GM18951 (cell line): ENCODE measurements at regions not wholly inside any gene's neighbourhood (a gene's known extent, or its start where the extent isn't known, plus 50 kb on each side); places are given as distances from the start of the nearest gene placed in this dataset.

ENCODE experiments used
- POLR2A ChIP-seq: IDR thresholded peaks from 4 replicates; pipeline ENCODE4 v1.6.1; 2011; ENCODE audit warnings: mild to moderate bottlenecking; ENCODE audit not compliant: insufficient read length, insufficient read depth; ENCODE audit errors: extremely low read depth
- in situ Hi-C: fragments of 300-500 bp; cut with MboI; formaldehyde crosslinking; loops from one replicate; pipeline ENCODE4 v1.12.0; 2022; ENCODE audit warnings: low sequenced_read_pairs, mixed read lengths, inconsistent platforms; ENCODE audit not compliant: unreplicated experiment

GRCh38 chr20:10940941-10941340 lies 267.1 kb upstream of the JAG1 start:
- in situ Hi-C loops = no loop called here

DNA sequence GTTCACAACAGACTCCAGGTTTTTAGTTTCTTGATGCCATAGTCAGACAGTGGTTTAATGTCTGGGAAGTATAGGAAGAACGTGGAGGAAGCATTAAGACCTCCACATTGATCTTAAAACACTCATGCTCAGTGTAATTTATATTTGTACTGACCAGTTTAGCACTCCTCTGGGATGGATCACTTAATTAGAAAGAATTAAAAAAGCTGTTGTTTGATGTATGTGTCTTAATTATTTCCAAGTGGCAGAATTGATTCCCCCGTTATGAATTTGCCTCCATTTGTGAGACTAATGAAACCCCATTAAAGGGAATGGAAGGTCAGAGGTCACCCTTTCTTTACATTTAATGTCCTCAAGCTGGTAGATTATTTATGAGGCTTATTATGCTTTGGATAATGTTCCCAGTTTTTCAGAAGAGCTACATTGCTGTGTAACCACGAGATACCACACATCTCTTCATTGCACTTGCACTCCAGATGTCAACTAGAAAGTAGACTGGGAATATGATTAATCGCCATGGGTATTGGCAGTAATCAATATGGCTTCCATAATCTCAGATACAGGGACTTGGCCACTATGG lies 270.0 kb upstream of the JAG1 start:
- in situ Hi-C loops = no loop called here
- TF ChIP-seq POLR2A = no peak

More at GRCh38 chr20:10940941-10941340, 267.1 kb upstream of the JAG1 start:
- no peak for TF ChIP-seq POLR2A

DNA sequence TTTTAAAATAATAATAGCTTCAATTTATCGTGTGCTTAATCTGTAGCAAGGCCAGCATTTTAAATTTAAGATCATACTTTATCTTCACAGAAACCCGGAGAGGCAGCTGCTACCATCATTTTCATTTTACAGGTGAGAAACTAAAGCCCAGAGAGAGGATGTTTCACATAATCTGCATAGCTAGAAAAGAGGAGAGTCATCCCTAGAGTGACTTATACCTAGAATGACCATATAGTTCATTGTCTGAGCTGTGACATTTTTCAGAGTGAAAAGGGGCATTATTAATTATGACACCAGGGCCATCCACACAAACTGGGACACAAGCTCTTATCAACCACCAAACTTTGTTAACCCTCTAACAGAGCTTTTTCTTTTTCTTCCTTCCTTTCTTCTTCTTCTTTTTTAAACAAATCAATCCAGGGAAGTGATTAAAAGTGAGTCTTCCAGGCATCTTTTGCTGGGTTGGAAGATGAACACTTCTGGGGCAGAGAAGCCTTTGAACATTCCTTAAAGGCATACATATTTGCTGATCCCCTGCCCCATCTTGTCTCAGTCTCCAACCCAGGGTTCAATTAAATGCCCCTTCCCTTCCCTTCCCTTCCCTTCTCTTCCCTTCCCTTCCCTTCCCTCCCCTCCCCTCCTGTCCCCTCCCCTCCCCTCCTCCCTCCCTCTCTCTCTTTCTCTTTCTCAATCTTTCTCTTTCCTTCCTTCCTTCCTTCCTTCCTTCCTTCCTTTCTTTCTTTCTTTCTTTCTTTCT lies 272.5 kb upstream of the JAG1 start:
- in situ Hi-C loops = no loop called here
- TF ChIP-seq POLR2A = no peak

GRCh38 chr20:10947726-10948125 lies 273.9 kb upstream of the JAG1 start:
- in situ Hi-C loops = no loop called here
- no peak for TF ChIP-seq POLR2A

GRCh38 chr20:10949930-10950783 lies 276.4 kb upstream of the JAG1 start:
- TF ChIP-seq POLR2A = no peak
- in situ Hi-C loops = no loop called here

DNA sequence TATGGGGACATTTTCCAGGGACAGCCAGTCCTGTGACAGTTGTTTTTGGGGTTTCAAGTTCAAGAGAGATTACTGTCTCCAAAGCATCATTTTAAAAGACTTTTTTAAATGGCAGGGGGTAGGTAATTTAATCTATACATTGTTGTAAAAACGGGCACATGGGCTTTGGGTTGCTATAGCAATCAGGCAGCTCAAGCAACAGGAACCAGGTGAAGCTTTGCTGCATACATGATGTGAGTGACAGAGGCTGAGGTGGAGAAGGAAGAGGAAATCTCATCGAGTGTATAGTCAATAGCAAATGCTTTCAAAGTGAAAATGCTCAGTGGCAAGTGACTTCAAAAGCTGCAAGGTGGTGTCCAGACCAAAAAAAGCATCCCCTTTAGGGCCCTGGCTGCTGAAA lies 277.4 kb upstream of the JAG1 start:
- TF ChIP-seq POLR2A = no peak
- in situ Hi-C loops = no loop called here

- in situ Hi-C loops = no loop called here
- TF ChIP-seq POLR2A = no peak
These were observed 278.1 kb upstream of the JAG1 start for GRCh38 chr20:10951904-10952303.

DNA sequence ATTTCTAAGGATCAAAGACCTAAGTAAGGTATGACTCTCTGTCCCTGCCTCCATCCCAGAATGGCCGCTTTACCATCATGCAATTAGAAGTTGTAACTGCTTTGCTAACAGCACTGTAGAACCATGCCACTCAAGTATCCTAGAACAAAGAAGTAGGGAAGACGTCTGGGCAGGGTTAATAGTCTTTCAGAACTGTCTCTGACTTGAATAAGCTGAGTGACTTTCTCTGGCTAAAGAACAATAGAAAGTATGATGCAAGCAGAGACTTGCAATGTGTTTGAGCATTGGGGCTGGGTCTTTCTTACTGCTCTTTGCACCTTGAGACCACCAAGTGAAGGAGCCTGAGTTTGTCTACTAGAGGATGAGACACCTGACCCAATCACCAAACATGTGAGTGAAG lies 279.6 kb upstream of the JAG1 start:
- in situ Hi-C loops = no loop called here
- TF ChIP-seq POLR2A = no peak

- in situ Hi-C loops = no loop called here
- TF ChIP-seq POLR2A = no peak
These were observed 280.5 kb upstream of the JAG1 start for GRCh38 chr20:10954137-10954840.

DNA sequence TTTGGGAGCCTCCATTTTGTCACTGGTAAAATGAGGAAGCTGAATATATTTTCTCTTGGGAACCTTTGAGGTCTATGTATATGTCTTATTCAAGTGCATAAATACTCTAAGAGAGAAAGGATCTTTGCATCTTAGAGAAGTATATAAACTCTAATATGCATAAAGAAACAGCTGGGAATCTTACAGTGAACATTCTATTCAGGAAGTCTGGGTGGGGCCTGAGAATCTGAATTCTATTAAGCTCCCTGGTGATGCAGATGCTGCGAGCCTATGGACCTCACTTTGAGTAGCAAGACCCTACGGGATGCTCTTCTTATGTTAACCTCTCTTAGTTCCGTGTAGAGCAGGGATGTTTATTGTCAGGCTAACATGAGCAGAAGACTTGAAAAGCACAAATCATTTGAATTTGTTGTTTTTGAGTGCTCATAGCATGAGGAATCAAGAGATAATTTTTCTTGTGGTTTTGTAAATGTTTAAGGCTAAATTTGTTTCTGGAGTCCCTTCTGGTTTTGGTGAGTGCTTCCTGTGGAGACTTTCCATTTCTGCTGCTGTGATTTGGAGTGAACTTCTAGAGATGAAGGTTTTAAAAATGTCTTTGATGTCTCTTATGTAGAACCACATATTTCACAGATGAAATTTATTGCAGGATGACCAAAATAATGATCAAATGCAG lies 281.2 kb upstream of the JAG1 start:
- no peak for TF ChIP-seq POLR2A
- in situ Hi-C loops = no loop called here

DNA sequence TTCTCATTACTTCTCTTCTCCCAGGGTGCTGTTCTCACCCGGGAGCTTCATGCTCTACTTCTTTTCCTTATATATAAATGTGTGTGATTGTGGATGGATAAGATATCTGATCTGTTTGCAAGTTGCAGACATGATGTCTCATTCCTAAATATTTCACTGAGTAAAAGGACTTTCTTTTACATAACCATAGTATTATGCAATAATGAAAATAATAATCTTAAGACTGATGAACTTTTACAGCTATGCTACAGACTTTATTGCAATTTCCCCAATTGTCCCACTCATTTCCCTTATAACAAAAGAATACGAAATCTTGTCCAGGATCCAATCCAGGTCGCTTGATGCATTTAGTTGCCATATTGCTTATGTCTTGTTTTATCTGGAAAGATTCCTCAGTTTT lies 284.5 kb upstream of the JAG1 start:
- in situ Hi-C loops = no loop called here

DNA sequence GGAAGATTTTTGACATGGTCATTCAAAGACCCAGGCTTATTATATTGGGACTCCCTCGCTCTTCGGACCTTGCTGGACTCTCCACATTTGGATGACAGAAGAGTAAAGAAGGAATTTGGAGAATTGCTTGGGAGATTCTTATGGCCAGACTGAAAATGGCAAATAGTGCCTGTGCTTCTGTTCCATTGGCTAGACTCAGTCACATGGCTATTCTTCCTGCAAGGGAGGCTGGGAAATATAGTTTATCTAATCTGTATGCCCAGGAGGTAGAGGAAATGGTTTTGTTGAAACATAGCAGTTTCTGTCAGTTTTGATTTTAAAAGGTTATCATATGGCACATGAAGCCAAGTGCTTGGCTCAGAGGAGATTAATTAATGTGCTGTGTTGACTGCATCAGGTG lies 286.6 kb upstream of the JAG1 start:
- in situ Hi-C loops = no loop called here
- TF ChIP-seq POLR2A = no peak

More for the DNA sequence above, 284.5 kb upstream of the JAG1 start:
- no peak for TF ChIP-seq POLR2A
